PC-9 (cell line): ENCODE measurements at regions not wholly inside any gene's neighbourhood (a gene's known extent, or its start where the extent isn't known, plus 50 kb on each side); places are given as distances from the start of the nearest gene placed in this dataset.

Experiments
- EZH2 ChIP-seq: fragments of 200-600 bp; sonication (generic); IDR thresholded peaks from 2 replicates; pipeline ENCODE4 v1.8.0; 2017; ENCODE audit warnings: antibody characterized with exemption, low read depth
- TF ChIP-seq, protein P1 (sequence below): fragments of 200-600 bp; sonication (generic); conservative IDR thresholded peaks from 2 replicates; pipeline ENCODE4 v1.6.1; 2017; ENCODE audit warnings: mixed run types, antibody characterized with exemption, mild to moderate bottlenecking, moderate library complexity

DNA sequence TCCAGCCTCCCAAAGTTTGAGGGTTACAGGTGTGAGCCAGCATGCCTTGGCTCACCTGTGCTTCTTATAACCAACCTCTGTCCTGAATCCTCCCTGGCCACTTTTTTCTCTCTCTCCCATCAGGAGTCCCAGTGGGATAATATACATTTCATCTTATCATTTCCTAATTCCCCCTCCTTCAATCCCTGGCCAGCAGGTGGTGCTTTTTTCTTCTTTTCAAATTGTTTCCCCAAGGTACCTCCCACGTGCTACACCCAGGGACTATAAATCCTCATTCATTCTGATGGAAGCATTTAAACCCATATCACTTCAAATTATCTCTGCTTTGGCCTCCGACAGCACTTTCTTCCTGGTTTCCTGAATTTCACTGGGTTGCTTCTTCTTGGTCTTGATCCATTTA, 704.7 kb downstream of the NLGN4Y start:
- no peak for TF ChIP-seq EZH2
- TF ChIP-seq, protein P1, sequence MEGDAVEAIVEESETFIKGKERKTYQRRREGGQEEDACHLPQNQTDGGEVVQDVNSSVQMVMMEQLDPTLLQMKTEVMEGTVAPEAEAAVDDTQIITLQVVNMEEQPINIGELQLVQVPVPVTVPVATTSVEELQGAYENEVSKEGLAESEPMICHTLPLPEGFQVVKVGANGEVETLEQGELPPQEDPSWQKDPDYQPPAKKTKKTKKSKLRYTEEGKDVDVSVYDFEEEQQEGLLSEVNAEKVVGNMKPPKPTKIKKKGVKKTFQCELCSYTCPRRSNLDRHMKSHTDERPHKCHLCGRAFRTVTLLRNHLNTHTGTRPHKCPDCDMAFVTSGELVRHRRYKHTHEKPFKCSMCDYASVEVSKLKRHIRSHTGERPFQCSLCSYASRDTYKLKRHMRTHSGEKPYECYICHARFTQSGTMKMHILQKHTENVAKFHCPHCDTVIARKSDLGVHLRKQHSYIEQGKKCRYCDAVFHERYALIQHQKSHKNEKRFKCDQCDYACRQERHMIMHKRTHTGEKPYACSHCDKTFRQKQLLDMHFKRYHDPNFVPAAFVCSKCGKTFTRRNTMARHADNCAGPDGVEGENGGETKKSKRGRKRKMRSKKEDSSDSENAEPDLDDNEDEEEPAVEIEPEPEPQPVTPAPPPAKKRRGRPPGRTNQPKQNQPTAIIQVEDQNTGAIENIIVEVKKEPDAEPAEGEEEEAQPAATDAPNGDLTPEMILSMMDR, result no peak
